ENCODE measurements at regions not wholly inside any gene's neighbourhood (a gene's known extent, or its start where the extent isn't known, plus 50 kb on each side); places are given as distances from the start of the nearest gene placed in this dataset.
A peak's percentile ranks its signal among the peaks of the same experiment; 100 is the strongest.
"Not testable (repeated sequence)": the region's sequence is repeated elsewhere in the genome, so short reads cannot be mapped to it uniquely, and the experiment has no call there.

DNA sequence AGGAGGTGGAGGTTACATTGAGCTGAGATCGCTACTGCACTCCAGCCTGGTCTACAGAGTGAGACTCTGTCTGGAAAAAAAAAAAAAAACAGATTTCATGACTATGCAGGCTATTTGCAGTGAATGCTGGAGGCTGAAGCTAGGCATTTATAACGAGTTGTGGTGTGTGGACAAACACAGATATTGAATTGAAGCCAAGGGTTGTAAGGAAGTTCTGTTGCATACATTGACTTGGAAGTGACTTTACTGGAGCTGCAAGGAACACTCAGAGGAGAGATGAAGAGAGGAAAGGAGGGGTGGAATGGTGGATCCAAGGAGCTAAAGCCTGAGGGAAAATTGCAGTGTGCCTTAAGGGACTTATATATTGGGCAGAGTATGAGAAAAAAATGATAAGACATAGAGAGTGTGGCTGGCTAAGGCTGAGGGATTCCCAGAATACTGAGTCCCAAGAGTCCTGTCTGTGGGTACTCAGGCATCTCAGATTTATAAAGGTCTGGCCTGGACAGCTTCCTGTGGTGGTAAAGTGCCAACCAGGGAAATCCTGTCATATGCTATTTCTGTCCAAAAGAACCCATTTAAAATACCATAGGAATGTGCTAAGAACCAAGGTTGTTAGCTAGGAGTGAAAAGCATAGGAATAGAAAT, 87.8 kb upstream of the GUCY1A1 start:
- DNase-seq (ENCODE audit: low spot score) (no peak), ATAC-seq (no peak)
- H3K4me3 Mint-ChIP-seq = no peak overlapping the region
- no peaks in the 10 kb centered on the region for H3K36me3 Mint-ChIP-seq
- H3K4me1 Mint-ChIP-seq (ENCODE audit: low read depth in 2 of 2) = peaks cover 9 to 10% of the 10 kb centered on the region in 2 donors
- H3K27ac Mint-ChIP-seq = no peak overlapping the region
- peaks cover 5% of the 10 kb centered on the region for H3K9me3 Mint-ChIP-seq
- H3K27me3 Mint-ChIP-seq = peaks cover 0 to 5% of the 10 kb centered on the region in 2 donors

DNA sequence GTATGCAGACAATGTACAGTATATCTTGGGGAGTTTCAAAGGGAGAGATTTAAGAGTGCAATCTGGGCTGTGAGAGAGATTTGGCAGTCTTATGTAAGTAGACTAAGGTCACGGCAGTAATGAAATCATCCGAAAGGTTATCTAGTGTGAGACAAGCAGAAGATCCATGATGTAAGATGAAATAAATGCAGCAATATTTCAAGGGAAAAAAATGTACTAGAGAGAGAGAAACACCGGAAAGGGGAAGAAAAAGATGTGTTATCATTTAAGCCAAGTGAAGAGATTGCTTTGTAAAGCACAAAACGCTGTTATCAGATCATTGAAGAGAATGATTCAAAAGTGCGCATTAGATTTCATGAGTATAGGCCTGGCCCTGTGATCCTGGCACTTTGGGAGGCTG, 88.4 kb upstream of the GUCY1A1 start:
- Mint-ChIP-seq H3K9me3 (peaks cover 5% of the 10 kb centered on the region), H3K36me3 (no peaks in the 10 kb centered on the region), H3K27me3 (peaks cover 0 to 5% of the 10 kb centered on the region in 2 donors), H3K4me1 (ENCODE audit: low read depth in 2 of 2) (peaks cover 5 to 6% of the 10 kb centered on the region in 2 donors), H3K4me3 (no peak overlapping the region), H3K27ac (no peak overlapping the region)
- ATAC-seq (no peak), DNase-seq (ENCODE audit: low spot score) (no peak)

DNA sequence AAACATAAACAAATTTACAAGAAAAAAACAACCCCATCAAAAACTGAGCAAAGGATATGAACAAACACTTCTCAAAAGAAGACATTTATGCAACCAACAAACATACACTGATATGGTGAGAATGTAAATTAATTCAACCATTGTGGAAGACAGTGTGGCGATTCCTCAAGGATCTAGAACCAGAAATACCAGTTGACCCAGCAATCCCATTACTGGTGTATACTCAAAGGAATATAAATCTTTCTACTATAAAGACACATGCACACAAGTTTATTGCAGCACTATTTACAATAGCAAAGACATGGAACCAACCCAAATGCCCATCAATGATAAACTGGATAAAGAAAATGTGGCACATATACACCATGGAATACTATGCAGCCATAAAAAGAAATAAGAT, 92.3 kb upstream of the GUCY1A1 start:
- not testable (repeated sequence) for H3K27me3 Mint-ChIP-seq; H3K9me3 Mint-ChIP-seq; H3K4me3 Mint-ChIP-seq; H3K27ac Mint-ChIP-seq; H3K4me1 Mint-ChIP-seq (ENCODE audit: low read depth in 2 of 2); DNase-seq (ENCODE audit: low spot score); ATAC-seq; H3K36me3 Mint-ChIP-seq

DNA sequence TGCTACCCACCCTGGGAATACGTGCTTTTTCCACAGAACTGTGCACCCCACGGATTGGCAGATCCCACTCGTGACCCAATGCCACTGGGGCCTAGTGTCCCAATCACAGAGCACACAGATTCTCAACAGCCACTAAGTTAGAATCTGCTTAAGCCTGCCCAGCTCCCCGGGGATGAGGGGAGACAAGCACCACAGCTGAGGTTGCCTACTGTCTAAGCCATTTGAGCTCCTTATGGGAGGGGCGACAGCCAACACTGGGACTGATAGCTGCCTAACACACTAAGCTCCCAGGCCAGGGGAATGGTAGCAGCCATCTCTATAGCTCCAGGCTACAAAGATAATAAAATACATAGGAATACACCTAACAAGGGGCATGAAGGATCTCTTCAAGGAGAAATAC, 93.5 kb upstream of the GUCY1A1 start:
- Mint-ChIP-seq H3K27ac (no peak overlapping the region), H3K36me3 (no peaks in the 10 kb centered on the region), H3K27me3 (peaks cover 0 to 6% of the 10 kb centered on the region in 2 donors), H3K4me3 (no peak overlapping the region), H3K4me1 (ENCODE audit: low read depth in 2 of 2) (no peaks in the 10 kb centered on the region), H3K9me3 (peaks cover 6% of the 10 kb centered on the region)
- DNase-seq (ENCODE audit: low spot score) (no peak), ATAC-seq (peak in 1 of 2 donors; percentile 44)

DNA sequence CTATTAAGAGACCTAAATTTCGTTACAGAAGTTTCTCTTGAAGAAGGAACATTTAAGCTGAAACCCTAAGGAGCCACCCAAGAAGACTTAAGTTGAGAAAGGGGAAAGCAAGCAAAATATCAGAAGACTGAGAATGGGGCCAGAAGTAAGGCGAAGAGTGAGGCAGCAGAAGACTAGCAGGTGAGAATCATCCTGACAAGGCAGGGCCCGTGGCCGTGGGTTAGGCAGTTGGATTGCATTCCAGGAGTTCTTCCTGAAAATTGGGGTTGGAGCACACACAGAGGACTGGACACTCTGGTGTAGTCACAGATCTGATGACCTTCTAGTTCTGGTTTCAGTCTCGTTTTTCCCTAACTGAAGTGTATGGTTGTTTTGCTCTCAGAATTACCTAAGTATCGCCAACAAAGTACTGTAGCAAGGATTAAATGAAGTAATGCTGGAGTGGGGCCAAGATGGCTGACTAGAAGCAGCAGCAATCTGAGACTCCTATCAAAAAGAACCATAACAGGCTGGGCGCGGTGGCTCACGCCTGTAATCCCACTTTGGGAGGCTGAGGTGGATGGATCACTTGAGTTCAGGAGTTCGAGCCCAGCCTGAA, 94.4 kb upstream of the GUCY1A1 start:
- no peak for DNase-seq (ENCODE audit: low spot score)
- no peak for ATAC-seq
- peaks cover 0 to 6% of the 10 kb centered on the region in 2 donors for H3K27me3 Mint-ChIP-seq
- no peak overlapping the region for H3K4me3 Mint-ChIP-seq
- no peaks in the 10 kb centered on the region for H3K36me3 Mint-ChIP-seq
- H3K4me1 Mint-ChIP-seq (ENCODE audit: low read depth in 2 of 2) = no peaks in the 10 kb centered on the region
- H3K9me3 Mint-ChIP-seq = peaks cover 6% of the 10 kb centered on the region
- no peak overlapping the region for H3K27ac Mint-ChIP-seq

DNA sequence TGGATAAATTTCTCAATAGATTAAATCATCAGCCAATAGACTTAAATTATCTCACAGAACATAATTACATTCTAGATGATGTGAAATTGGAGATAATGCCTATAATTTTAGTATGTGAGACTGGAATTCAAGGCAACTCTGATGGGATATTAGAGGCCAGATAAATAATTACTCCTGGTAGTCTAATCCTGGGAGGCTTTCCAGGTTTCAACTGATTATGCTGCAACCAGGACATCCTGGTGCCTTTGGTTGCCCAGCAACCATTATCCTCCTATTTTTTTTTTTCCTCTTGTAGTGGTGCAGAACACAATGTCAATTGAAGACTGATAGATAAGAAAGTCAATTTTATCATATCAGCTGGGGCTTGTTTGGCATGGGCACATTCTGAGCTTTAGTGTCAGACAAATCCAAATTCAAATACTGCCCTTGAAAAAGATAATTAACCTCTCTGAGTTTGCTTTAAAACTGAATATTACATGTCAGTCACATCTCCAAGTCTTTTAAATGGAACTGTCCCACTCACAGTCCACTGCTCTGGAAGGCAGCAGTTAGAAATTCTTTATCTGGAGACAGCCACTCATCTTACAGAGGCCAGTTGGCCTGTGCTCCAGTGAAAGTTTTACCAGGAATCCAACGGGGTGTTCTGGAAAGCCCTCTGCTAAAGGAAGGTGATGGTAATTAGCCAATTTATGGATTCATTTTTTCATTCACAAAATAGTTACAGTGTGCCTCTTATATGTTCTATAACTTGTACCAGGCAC, 95.3 kb upstream of the GUCY1A1 start:
- no peak overlapping the region for H3K4me3 Mint-ChIP-seq
- no peaks in the 10 kb centered on the region for H3K36me3 Mint-ChIP-seq
- H3K9me3 Mint-ChIP-seq = peaks cover 6% of the 10 kb centered on the region
- no peaks in the 10 kb centered on the region for H3K4me1 Mint-ChIP-seq (ENCODE audit: low read depth in 2 of 2)
- peaks cover 0 to 6% of the 10 kb centered on the region in 2 donors for H3K27me3 Mint-ChIP-seq
- ATAC-seq (no peak), DNase-seq (ENCODE audit: low spot score) (no peak)
- H3K27ac Mint-ChIP-seq = no peak overlapping the region

DNA sequence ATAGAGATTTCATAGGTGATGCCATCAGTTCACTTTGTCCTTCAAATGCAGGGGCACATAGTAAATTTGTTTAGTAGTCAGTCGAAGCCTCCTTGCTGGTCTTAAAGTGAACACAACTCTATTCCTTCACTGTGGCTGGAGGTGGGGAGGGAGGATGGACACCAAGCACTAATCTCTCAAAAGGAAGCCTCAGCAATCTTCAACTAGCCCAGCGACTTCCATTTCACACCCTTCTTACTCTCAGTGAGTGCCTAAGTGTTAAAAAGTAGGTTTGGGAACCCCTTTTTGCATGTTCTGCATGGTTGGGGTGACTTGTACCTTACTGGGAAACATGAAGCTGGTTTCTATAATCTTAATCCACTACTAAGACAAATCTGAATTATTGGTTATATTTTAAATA, 96.0 kb upstream of the GUCY1A1 start:
- Mint-ChIP-seq H3K27me3 (peaks cover 0 to 3% of the 10 kb centered on the region in 2 donors), H3K4me1 (ENCODE audit: low read depth in 2 of 2) (no peaks in the 10 kb centered on the region), H3K27ac (no peak overlapping the region), H3K36me3 (no peaks in the 10 kb centered on the region), H3K9me3 (peaks cover 4% of the 10 kb centered on the region), H3K4me3 (no peak overlapping the region)
- no peak for DNase-seq (ENCODE audit: low spot score)
- no peak for ATAC-seq

DNA sequence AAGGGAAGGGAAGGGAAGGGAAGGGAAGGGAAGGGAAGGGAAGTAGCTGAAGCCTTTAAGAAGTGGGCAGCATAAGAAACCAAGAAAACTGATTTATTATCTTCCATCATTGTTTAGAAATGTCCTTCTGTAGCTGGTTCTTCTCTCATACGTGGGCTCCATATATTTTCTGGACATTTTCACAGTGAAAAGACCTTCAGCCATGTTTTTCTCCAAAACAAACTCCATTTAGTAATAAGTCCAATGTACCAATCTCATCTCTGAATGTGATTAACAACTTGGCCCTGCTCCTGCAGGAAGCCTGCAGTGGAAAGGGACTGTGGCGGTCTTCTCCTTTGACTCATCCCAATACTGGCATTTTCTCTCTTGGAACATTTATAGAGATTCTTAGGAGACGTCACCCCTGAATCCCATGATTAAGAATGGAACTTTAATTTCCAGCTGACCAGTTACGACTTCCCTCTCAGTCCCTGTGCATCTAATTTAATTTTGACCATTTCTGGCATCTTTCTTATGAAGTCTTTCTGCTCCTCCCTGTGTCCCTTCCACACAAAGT, 96.6 kb upstream of the GUCY1A1 start:
- no peak overlapping the region for H3K4me3 Mint-ChIP-seq
- H3K9me3 Mint-ChIP-seq = peaks cover 4% of the 10 kb centered on the region
- no peaks in the 10 kb centered on the region for H3K4me1 Mint-ChIP-seq (ENCODE audit: low read depth in 2 of 2)
- peaks cover 0 to 3% of the 10 kb centered on the region in 2 donors for H3K27me3 Mint-ChIP-seq
- no peaks in the 10 kb centered on the region for H3K36me3 Mint-ChIP-seq
- ATAC-seq = no peak
- H3K27ac Mint-ChIP-seq = no peak overlapping the region
- DNase-seq (ENCODE audit: low spot score) = no peak

DNA sequence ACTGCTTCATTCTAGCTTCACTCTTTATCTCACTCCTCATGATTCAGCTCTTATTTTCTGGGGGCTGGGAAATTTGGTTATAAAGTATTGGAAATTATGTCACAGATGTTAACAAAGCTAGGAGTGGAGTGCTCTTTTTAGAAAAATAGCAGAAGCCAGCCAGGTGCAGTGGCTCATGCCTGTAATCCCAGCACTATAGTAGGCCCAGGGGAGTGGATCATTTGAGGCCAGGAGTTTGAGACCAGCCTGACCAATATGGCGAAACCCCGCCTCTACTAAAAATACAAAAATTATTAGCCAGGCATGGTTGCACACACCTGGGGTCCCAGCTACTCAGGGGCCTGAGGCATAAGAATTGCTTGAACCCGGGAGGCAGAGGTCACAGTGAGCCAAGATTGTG, 97.2 kb upstream of the GUCY1A1 start:
- Mint-ChIP-seq H3K9me3 (peaks cover 4% of the 10 kb centered on the region), H3K27me3 (peaks cover 0 to 3% of the 10 kb centered on the region in 2 donors), H3K4me3 (no peak overlapping the region), H3K27ac (no peak overlapping the region), H3K4me1 (ENCODE audit: low read depth in 2 of 2) (no peaks in the 10 kb centered on the region), H3K36me3 (no peaks in the 10 kb centered on the region)
- ATAC-seq (no peak), DNase-seq (ENCODE audit: low spot score) (no peak)

DNA sequence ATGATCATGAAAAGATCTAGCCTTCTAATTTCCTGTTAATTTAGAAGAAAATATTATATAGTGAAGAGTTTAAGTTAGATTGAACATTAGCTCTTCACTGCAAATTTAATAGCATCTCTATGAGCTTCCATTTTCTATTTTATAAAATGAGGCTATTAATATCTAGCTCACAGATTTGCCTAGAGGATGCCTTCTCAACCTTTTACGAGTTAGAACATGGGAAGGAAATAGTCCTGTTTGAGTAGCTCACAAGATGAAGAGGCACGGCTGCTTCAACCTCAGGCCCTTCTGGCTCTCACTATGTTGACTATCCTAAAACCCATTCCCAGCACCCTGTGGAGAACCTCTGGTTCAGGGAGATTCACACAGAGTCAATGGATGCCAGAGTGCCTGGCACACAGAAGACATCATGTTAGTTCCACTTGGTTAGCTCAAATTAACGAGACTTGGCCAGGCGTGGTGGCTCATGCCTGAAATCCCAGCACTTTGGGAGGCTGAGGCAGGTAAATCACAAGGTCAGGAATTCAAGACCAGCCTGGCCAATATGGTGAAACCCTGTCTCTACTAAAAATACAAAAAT, 97.9 kb upstream of the GUCY1A1 start:
- Mint-ChIP-seq H3K36me3 (no peaks in the 10 kb centered on the region), H3K27ac (no peak overlapping the region), H3K9me3 (peaks cover 4% of the 10 kb centered on the region), H3K27me3 (peaks cover 0 to 3% of the 10 kb centered on the region in 2 donors), H3K4me3 (no peak overlapping the region), H3K4me1 (ENCODE audit: low read depth in 2 of 2) (no peaks in the 10 kb centered on the region)
- DNase-seq (ENCODE audit: low spot score) (no peak), ATAC-seq (no peak)

DNA sequence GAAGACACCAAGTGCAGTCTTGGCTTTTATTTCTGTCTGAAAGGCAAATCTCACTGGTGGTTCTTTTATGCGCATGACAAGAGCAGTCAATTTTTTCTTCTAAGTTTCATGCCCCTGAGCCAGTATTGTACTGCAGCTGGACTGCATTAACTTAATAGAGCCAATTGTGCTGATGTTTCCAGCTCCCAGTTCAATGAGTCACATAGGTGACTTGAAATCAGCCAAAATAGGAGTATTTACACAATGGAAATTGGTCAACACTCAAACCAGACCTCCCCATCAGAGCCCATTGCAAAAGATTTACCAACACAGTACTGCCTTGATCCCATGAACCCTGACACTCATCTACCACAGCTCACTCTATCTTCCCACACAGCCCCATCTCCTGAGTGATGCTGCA, 100.3 kb upstream of the GUCY1A1 start:
- H3K36me3 Mint-ChIP-seq = no peaks in the 10 kb centered on the region
- H3K4me3 Mint-ChIP-seq = no peak overlapping the region

DNA sequence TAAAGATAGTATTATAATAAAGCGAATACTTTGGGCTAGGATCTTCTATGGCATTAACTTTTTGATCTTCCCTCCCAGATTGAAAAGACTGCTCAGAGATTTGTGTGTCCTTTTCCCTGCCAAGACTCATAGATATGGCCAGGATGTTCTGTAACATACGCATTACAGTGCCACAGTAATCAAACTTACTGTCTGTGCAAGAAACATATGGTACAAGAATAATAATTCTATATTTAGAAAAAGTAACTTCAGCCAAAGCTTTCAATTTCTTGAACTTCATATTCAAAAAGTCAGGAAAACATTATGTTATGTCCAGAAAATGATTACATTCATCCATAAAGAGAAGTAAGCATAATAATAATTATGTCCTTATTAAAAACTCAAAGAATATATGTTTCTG, 100.9 kb upstream of the GUCY1A1 start:
- Mint-ChIP-seq H3K36me3 (no peaks in the 10 kb centered on the region), H3K9me3 (no peaks in the 10 kb centered on the region), H3K27me3 (no peaks in the 10 kb centered on the region), H3K4me1 (ENCODE audit: low read depth in 2 of 2) (no peaks in the 10 kb centered on the region), H3K27ac (no peak overlapping the region), H3K4me3 (no peak overlapping the region)
- ATAC-seq (no peak), DNase-seq (ENCODE audit: low spot score) (no peak)

More for the DNA sequence above, 100.3 kb upstream of the GUCY1A1 start:
- H3K9me3 Mint-ChIP-seq = no peaks in the 10 kb centered on the region
- no peak overlapping the region for H3K27ac Mint-ChIP-seq
- H3K4me1 Mint-ChIP-seq (ENCODE audit: low read depth in 2 of 2) = no peaks in the 10 kb centered on the region
- DNase-seq (ENCODE audit: low spot score) (no peak), ATAC-seq (no peak)
- H3K27me3 Mint-ChIP-seq = no peaks in the 10 kb centered on the region

DNA sequence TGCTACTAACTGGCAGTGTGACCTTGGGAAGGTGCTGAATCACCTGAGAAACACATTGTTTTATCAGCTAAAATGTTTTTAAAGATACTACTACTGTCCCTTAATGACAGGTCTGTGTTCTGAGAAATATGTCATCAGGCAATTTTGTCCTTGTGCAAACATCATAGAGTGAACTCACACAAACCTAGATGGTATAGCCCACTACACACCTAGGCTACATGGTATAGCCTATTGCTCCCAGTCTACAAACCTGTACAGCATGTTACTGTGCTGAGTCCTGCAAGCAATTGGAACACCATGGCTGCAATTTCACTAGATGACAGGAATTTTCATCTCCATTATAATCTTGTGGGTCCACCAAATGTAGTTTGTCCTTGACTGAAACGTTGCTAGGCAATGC, 101.3 kb upstream of the GUCY1A1 start:
- Mint-ChIP-seq H3K27me3 (no peaks in the 10 kb centered on the region), H3K36me3 (no peaks in the 10 kb centered on the region), H3K9me3 (no peaks in the 10 kb centered on the region), H3K4me1 (ENCODE audit: low read depth in 2 of 2) (no peaks in the 10 kb centered on the region), H3K4me3 (no peak overlapping the region), H3K27ac (no peak overlapping the region)
- no peak for ATAC-seq
- DNase-seq (ENCODE audit: low spot score) = no peak

DNA sequence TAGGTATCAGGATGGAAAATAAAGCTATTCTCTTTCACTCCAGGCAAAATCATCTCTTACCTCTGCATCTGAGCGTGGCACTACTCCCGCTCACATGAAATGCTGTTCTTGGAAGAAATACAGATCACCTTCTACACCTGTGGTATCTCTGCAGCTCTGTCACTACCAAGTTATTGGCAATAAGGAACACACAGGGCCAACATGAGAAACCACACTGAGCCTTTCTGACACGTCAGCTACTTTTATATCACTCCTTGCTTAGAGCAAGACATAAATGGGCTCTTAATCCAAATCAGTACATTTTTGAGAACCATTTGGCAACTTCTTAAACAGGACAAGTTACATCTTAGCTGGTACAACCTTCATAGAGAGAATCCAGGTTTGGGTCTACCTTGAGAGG, 101.8 kb upstream of the GUCY1A1 start:
- Mint-ChIP-seq H3K36me3 (no peaks in the 10 kb centered on the region), H3K27ac (no peak overlapping the region), H3K4me1 (ENCODE audit: low read depth in 2 of 2) (no peaks in the 10 kb centered on the region), H3K4me3 (no peak overlapping the region), H3K9me3 (no peaks in the 10 kb centered on the region), H3K27me3 (no peaks in the 10 kb centered on the region)
- no peak for ATAC-seq
- no peak for DNase-seq (ENCODE audit: low spot score)
